RWPE2 (cell line): ENCODE measurements at regions not wholly inside any gene's neighbourhood (a gene's known extent, or its start where the extent isn't known, plus 50 kb on each side); places are given as distances from the start of the nearest gene placed in this dataset.
A peak's percentile ranks its signal among the peaks of the same experiment; 100 is the strongest.

ENCODE experiments used
- ATAC-seq: fragments of 200-7000 bp; cut with Tn5 transposase; 3 replicates; pipeline ENCODE4 v1.9.1; 2021; ENCODE audit warnings: low read depth
- DNase-seq: peaks from one replicate; pipeline ENCODE4 v3.0.0-alpha.2; 2020; ENCODE audit warnings: low spot score
- H3K27ac ChIP-seq: fragments of 450-650 bp; 2 replicates; pipeline ENCODE4 v1.5.1; 2017; ENCODE audit warnings: mild to moderate bottlenecking; ENCODE audit not compliant: poor library complexity, severe bottlenecking
- H3K27me3 ChIP-seq: fragments of 250-450 bp; sonication (Bioruptor Pico); 2 replicates; pipeline ENCODE4 v1.5.1; 2021; ENCODE audit warnings: mild to moderate bottlenecking, moderate library complexity; ENCODE audit not compliant: insufficient read depth, poor library complexity, severe bottlenecking
- H3K36me3 ChIP-seq: fragments of 250-450 bp; sonication (Bioruptor Pico); 2 replicates; pipeline ENCODE4 v1.5.1; 2020; ENCODE audit warnings: low read depth, mild to moderate bottlenecking, moderate library complexity
- H3K4me1 ChIP-seq: fragments of 250-450 bp; sonication (Bioruptor Pico); 2 replicates; pipeline ENCODE4 v1.5.1; 2021; ENCODE audit warnings: mild to moderate bottlenecking, moderate library complexity; ENCODE audit not compliant: insufficient read depth, poor library complexity, severe bottlenecking
- H3K4me3 ChIP-seq: fragments of 250-450 bp; sonication (Bioruptor Pico); 2 replicates; pipeline ENCODE4 v1.5.1; 2021; ENCODE audit warnings: mild to moderate bottlenecking, moderate library complexity; ENCODE audit not compliant: severe bottlenecking
- H3K9me3 ChIP-seq: fragments of 250-450 bp; sonication (Bioruptor Pico); 2 replicates; pipeline ENCODE4 v1.5.1; 2021; ENCODE audit warnings: mild to moderate bottlenecking, moderate library complexity; ENCODE audit not compliant: severe bottlenecking
- TF ChIP-seq, protein P1 (sequence below): fragments of 450-650 bp; IDR thresholded peaks from one replicate; pipeline ENCODE4 v1.5.1; 2017; ENCODE audit warnings: mild to moderate bottlenecking, moderate library complexity; ENCODE audit not compliant: poor library complexity, severe bottlenecking

DNA sequence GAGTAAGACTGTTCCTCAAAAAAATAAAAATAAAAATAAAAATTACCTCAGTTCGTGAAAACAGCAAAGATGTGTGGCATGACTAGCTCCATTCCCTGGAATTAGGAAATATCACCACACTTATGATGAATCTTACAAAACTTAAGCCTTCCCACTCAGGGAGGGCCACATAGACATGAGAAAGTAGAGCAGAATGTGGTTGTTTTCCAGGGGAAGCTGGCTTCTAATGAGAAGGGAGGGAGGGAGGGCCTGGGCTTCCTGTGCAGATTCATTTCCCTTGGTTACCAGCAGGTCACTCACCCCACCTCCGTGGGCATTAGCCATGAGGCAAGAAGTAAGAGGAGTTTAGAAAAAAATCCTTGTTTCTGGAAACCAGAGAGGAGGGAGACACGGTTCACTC is 95.9 kb upstream of the RMDN2 start:
- DNase-seq (no peak), ATAC-seq (peak; percentile 80)
- Histone ChIP-seq H3K4me1 (peaks cover 10% of the 10 kb centered on the region), H3K27me3 (no peaks in the 10 kb centered on the region), H3K36me3 (no peaks in the 10 kb centered on the region), H3K27ac (peak overlapping the region; percentile 42), H3K9me3 (no peaks in the 10 kb centered on the region), H3K4me3 (no peak overlapping the region)
- TF ChIP-seq, protein P1, sequence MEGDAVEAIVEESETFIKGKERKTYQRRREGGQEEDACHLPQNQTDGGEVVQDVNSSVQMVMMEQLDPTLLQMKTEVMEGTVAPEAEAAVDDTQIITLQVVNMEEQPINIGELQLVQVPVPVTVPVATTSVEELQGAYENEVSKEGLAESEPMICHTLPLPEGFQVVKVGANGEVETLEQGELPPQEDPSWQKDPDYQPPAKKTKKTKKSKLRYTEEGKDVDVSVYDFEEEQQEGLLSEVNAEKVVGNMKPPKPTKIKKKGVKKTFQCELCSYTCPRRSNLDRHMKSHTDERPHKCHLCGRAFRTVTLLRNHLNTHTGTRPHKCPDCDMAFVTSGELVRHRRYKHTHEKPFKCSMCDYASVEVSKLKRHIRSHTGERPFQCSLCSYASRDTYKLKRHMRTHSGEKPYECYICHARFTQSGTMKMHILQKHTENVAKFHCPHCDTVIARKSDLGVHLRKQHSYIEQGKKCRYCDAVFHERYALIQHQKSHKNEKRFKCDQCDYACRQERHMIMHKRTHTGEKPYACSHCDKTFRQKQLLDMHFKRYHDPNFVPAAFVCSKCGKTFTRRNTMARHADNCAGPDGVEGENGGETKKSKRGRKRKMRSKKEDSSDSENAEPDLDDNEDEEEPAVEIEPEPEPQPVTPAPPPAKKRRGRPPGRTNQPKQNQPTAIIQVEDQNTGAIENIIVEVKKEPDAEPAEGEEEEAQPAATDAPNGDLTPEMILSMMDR: no peak

DNA sequence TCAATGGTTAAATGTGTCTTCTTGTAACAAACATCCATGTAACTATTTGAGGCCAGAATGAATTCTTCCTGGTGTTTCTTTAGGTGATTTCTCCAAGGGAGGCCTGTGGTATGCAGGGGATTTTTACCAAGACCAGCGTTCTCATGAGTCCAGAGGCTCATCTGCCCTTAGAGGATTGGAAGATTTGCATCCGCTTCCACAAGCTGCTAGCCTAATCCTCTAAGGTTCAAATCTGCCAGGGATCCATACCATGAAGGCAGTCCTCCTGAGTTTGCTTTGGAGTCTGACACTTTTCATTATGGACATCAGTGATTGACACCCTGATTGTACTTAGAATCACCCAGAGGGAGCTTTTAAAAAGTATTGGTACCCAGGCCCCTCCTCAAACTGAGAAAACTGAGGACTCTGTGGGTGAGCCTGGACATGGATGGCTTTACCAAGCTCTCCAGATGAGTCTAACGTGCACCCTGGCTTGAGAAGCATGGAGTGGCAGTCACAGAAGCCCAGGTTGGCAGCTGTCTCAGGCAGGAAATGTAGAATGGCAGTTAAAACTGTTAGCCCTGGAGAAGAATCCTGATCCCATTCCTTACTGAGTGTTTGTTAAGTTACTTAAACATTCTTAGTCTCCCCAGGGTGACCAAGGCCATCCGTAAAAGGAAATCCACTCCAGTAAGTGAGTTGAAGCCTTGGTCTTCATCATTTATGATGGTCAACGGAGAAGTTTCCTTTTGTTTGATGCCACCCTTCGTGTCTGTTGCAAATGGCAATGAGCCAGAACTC is 95.3 kb upstream of the RMDN2 start:
- Histone ChIP-seq H3K27ac (peak overlapping the region; percentile 42), H3K4me1 (peaks cover 10% of the 10 kb centered on the region), H3K27me3 (no peaks in the 10 kb centered on the region), H3K9me3 (no peaks in the 10 kb centered on the region), H3K36me3 (no peaks in the 10 kb centered on the region), H3K4me3 (no peak overlapping the region)
- TF ChIP-seq, protein P1: no peak
- DNase-seq (no peak), ATAC-seq (no peak)

DNA sequence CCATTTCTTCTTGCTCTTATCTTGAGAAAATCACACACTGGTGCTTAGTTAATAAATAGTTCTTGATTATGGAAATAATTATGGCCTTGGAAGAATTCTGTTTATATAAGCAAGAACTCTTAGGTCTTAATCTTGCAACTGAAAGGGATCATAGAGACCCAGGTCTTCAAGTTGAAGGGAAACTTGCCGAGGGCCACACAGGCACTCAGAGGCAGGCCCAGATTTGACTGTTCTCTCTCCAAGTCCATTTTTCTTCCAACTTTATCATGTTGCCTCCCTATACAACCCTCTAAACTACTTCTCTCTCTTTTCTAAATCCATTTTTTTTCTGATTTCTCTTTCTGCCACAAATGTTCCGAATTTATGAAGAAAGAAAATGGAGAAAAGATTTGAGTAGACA is 94.5 kb upstream of the RMDN2 start:
- H3K4me3 ChIP-seq: no peak overlapping the region
- peaks cover 10% of the 10 kb centered on the region for H3K4me1 ChIP-seq
- TF ChIP-seq, protein P1: no peak
- H3K9me3 ChIP-seq: no peaks in the 10 kb centered on the region
- H3K27me3 ChIP-seq: no peaks in the 10 kb centered on the region
- H3K36me3 ChIP-seq: no peaks in the 10 kb centered on the region
- DNase-seq (no peak), ATAC-seq (no peak)
- H3K27ac ChIP-seq: no peak overlapping the region

DNA sequence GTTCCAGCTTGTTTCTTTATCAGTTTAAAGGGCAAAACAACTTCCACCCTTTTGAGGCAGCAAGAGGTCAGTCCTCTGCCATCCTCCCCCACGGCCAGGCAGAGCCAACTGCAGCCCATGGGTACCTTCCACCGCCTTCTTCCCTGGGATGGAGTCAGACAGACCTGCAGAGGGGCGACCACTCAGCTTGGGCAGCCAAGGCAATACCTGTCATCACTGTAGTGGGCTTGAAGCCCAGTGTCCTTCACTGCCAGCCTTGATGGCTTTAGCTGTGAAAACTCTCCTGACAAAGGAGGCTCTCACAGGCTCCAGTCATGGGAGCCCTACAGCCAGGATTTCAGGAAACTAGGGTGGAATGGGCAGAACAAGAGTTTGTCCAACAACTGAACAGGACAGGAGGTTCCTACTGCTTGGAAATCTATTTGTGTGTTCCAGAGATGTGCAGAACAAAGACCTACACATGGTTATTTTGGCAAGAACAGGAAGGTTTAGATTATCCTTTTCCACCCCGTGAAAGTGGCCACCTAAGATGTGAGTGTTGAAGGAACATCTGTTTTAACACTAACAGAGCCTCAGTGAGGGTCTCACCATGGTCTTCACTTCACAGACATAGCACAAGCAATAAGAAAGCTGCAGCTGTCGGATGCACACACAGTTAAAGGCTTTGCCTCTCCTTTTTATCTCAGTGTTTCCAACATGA is 93.9 kb upstream of the RMDN2 start:
- DNase-seq: no peak
- no peak overlapping the region for H3K4me3 ChIP-seq
- H3K4me1 ChIP-seq: peaks cover 10% of the 10 kb centered on the region
- no peaks in the 10 kb centered on the region for H3K9me3 ChIP-seq
- no peaks in the 10 kb centered on the region for H3K27me3 ChIP-seq
- no peak for ATAC-seq
- H3K36me3 ChIP-seq: no peaks in the 10 kb centered on the region
- H3K27ac ChIP-seq: no peak overlapping the region
- TF ChIP-seq, protein P1: no peak
